HEK293T (cell line): ENCODE measurements at regions not wholly inside any gene's neighbourhood (a gene's known extent, or its start where the extent isn't known, plus 50 kb on each side); places are given as distances from the start of the nearest gene placed in this dataset.

ENCODE experiments used
- CTCF ChIA-PET: fragments of 350-600 bp; formaldehyde crosslinking; extraction: SDS; loops from one replicate; lab custom pipeline; 2021; ENCODE audit warnings: antibody characterized with exemption, inconsistent platforms; lab: Yijun Ruan, JAX
- POLR2A ChIA-PET: fragments of 350-600 bp; formaldehyde crosslinking; extraction: SDS; loops from one replicate; lab custom pipeline; 2020; ENCODE audit warnings: antibody characterized with exemption, inconsistent platforms; lab: Yijun Ruan, JAX
- DNase-seq: peaks from one replicate; pipeline ENCODE4 v3.0.0; 2012; ENCODE audit warnings: mixed read lengths; ENCODE audit errors: extremely low spot score
- ARNT ChIP-seq: fragments of 450-650 bp; IDR thresholded peaks from 2 replicates; pipeline ENCODE4 v1.6.1; 2017; ENCODE audit warnings: mild to moderate bottlenecking
- BHLHE40 ChIP-seq: fragments of 450-650 bp; IDR thresholded peaks from 2 replicates; pipeline ENCODE4 v1.6.1; 2016; ENCODE audit warnings: mild to moderate bottlenecking, moderate library complexity, borderline replicate concordance
- CTBP1 ChIP-seq: fragments of 450-650 bp; IDR thresholded peaks from 2 replicates; pipeline ENCODE4 v1.6.1; 2016; ENCODE audit warnings: borderline replicate concordance
- ELF4 ChIP-seq: fragments of 450-650 bp; IDR thresholded peaks from 2 replicates; pipeline ENCODE4 v1.6.1; 2017; ENCODE audit warnings: antibody characterized with exemption
- FOXA1 ChIP-seq: fragments of 450-650 bp; IDR thresholded peaks from 2 replicates; pipeline ENCODE4 v1.6.1; 2016; ENCODE audit warnings: mild to moderate bottlenecking
- FOXK2 ChIP-seq: fragments of 450-650 bp; IDR thresholded peaks from 2 replicates; pipeline ENCODE4 v1.6.1; 2016; ENCODE audit warnings: mild to moderate bottlenecking
- FOXM1 ChIP-seq: fragments of 450-650 bp; IDR thresholded peaks from 2 replicates; pipeline ENCODE4 v1.6.1; 2017; ENCODE audit warnings: mild to moderate bottlenecking, borderline replicate concordance
- HDGF ChIP-seq: fragments of 450-650 bp; IDR thresholded peaks from 2 replicates; pipeline ENCODE4 v1.6.1; 2017; ENCODE audit warnings: antibody characterized with exemption, borderline replicate concordance
- L3MBTL2 ChIP-seq: fragments of 450-650 bp; conservative IDR thresholded peaks from 2 replicates; pipeline ENCODE4 v1.6.1; 2016; ENCODE audit warnings: mild to moderate bottlenecking
- LEF1 ChIP-seq: fragments of 450-650 bp; IDR thresholded peaks from 2 replicates; pipeline ENCODE4 v1.6.1; 2017; ENCODE audit warnings: mild to moderate bottlenecking, borderline replicate concordance
- NFRKB ChIP-seq: fragments of 450-650 bp; IDR thresholded peaks from 2 replicates; pipeline ENCODE4 v1.6.1; 2016; ENCODE audit warnings: mild to moderate bottlenecking, moderate library complexity
- SP1 ChIP-seq: fragments of 450-650 bp; IDR thresholded peaks from 2 replicates; pipeline ENCODE4 v1.6.1; 2017
- SUZ12 ChIP-seq: fragments of 450-650 bp; IDR thresholded peaks from 2 replicates; pipeline ENCODE4 v1.6.1; 2016; ENCODE audit warnings: mild to moderate bottlenecking
- TARDBP ChIP-seq: fragments of 450-650 bp; IDR thresholded peaks from 2 replicates; pipeline ENCODE4 v1.6.1; 2016
- ZNF384 ChIP-seq: fragments of 450-650 bp; IDR thresholded peaks from 2 replicates; pipeline ENCODE4 v1.6.1; 2016
- TF ChIP-seq, protein P1 (sequence below): fragments of 450-650 bp; IDR thresholded peaks from 2 replicates; pipeline ENCODE4 v1.6.1; 2016

GRCh38 chr4:180539284-180539683 lies 1703.9 kb upstream of the TENM3 start:
- ChIA-PET POLR2A (no interaction called here), CTCF (interaction anchor here (0.8 kb wide), 1 partner anchor 126 kb away, joined by 8 read pairs; no protein-coding TSS in a partner anchor)
- DNase-seq, result no peak
- TF ChIP-seq ZNF384 (no peak), FOXM1 (no peak), TARDBP (no peak), BHLHE40 (no peak), FOXK2 (no peak)

GRCh38 chr4:180541678-180542077 lies 1701.5 kb upstream of the TENM3 start:
- ChIA-PET CTCF (interaction anchor here (1.2 kb wide), 1 partner anchor 124 kb away, joined by 3 read pairs; no protein-coding TSS in a partner anchor), POLR2A (no interaction called here)
- no peak for TF ChIP-seq ARNT
- TF ChIP-seq LEF1, result no peak
- TF ChIP-seq, protein P1, sequence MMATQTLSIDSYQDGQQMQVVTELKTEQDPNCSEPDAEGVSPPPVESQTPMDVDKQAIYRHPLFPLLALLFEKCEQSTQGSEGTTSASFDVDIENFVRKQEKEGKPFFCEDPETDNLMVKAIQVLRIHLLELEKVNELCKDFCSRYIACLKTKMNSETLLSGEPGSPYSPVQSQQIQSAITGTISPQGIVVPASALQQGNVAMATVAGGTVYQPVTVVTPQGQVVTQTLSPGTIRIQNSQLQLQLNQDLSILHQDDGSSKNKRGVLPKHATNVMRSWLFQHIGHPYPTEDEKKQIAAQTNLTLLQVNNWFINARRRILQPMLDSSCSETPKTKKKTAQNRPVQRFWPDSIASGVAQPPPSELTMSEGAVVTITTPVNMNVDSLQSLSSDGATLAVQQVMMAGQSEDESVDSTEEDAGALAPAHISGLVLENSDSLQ, result no peak
- TF ChIP-seq BHLHE40, result no peak
- TF ChIP-seq ELF4, result no peak
- no peak for TF ChIP-seq FOXA1
- no peak for TF ChIP-seq SUZ12
- no peak for DNase-seq

DNA sequence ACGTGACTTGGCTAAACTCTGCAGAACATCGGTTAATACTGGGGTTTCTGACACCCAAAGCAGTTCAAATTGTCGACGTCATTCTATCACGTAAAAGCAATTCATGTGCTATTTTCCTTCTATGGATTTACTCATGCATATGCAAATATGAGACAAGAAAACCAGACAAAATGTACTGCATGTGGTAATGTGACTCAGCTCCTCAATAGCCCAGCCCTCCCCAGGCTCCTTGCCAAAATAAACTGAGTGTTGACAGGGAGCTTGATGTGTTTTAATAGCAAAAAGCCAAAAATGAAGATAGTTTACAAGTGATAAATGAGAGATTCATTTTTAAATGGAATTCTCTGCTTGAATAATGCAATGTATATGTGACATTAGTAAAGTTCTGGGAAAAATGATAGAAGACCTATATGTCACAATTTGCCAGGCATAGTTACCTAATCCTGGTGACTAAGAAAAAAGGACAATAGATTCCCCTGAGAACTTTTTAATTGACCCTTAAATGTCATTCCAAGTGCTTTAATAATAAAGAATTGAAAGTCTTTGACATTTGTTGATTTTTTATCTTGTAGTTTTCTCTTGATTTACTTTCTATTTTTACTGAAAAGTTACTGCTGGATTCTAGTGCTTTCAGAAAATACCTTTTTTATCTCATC lies 1700.6 kb upstream of the TENM3 start:
- TF ChIP-seq, protein P1, result peak; percentile 18; the same call in 1 of the 2 replicates
- no peak for TF ChIP-seq FOXA1
- POLR2A ChIA-PET, result no interaction called here
- CTCF ChIA-PET, result no interaction called here
- peak; percentile 36 for DNase-seq

- ChIA-PET POLR2A (no interaction called here), CTCF (interaction anchor here (0.6 kb wide), 1 partner anchor 28 kb away, joined by 3 read pairs; no protein-coding TSS in a partner anchor)
- peak; percentile 9 for DNase-seq
- TF ChIP-seq L3MBTL2, result no peak
- TF ChIP-seq SUZ12, result no peak
- TF ChIP-seq LEF1, result no peak
- TF ChIP-seq FOXA1, result no peak
- no peak for TF ChIP-seq NFRKB
- TF ChIP-seq ZNF384, result no peak
- TF ChIP-seq BHLHE40, result no peak
- no peak for TF ChIP-seq ARNT
- TF ChIP-seq, protein P1, result no peak
- no peak for TF ChIP-seq CTBP1
- no peak for TF ChIP-seq HDGF
Observed at GRCh38 chr4:180550106-180550505, 1693.1 kb upstream of the TENM3 start.

- peak; percentile 15 for DNase-seq
- CTCF ChIA-PET, result interaction anchor here (0.6 to 0.7 kb wide), 3 partner anchors 74 to 826 kb away, joined by 3 to 7 read pairs (median 4); no protein-coding TSS in a partner anchor
- TF ChIP-seq BHLHE40 (no peak), SP1 (no peak), L3MBTL2 (no peak), TARDBP (no peak), ARNT (no peak), ELF4 (no peak), ZNF384 (no peak), NFRKB (no peak), FOXM1 (no peak), FOXA1 (no peak), SUZ12 (no peak), HDGF (no peak), FOXK2 (no peak)
- TF ChIP-seq, protein P1, result no peak
- POLR2A ChIA-PET, result no interaction called here
Observed at GRCh38 chr4:180557348-180557747, 1685.9 kb upstream of the TENM3 start.

- ChIA-PET POLR2A (no interaction called here), CTCF (interaction anchor here (0.6 kb wide), 2 partner anchors 73 to 827 kb away, joined by 3 to 7 read pairs; no protein-coding TSS in a partner anchor)
Observed at GRCh38 chr4:180557950-180558349, 1685.3 kb upstream of the TENM3 start.

More at GRCh38 chr4:180557950-180558349, 1685.3 kb upstream of the TENM3 start:
- TF ChIP-seq, protein P1, result peak; percentile 49; the same call in 1 of the 2 replicates
- TF ChIP-seq CTBP1 (no peak), LEF1 (no peak), FOXK2 (no peak), L3MBTL2 (no peak)
- no peak for DNase-seq
